NCI-H2196 treated with DMSO at 0.1 percent for 48 hours (cell line): ENCODE measurements at regions not wholly inside any gene's neighbourhood (a gene's known extent, or its start where the extent isn't known, plus 50 kb on each side); places are given as distances from the start of the nearest gene placed in this dataset.
"Not testable (repeated sequence)": the region's sequence is repeated elsewhere in the genome, so short reads cannot be mapped to it uniquely, and the experiment has no call there.

Experiments
- DNase-seq: peaks from one replicate; lab custom pipeline; 2025; ENCODE audit not compliant: unreplicated experiment; lab: John Stamatoyannopoulos, UW

DNA sequence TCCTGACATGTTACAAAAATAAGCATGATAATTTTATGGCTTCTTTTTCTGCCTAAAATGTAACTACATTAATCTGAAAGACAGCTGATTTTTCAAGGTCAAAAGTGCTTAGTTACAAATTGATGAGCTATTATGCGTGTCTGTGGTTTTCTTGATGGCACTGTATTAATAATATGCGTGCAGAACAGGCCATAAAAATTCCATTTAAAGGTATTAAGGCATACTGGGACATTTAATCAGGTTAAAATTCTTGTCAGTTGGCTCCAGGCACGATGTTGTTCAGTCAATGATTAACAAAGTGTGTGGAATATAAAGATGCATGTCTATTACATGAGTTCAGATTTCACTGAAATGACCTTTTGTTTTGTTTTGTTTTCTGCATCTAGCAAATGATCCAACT is 420.1 kb upstream of the ZNF804A start:
- no peak for DNase-seq

DNA sequence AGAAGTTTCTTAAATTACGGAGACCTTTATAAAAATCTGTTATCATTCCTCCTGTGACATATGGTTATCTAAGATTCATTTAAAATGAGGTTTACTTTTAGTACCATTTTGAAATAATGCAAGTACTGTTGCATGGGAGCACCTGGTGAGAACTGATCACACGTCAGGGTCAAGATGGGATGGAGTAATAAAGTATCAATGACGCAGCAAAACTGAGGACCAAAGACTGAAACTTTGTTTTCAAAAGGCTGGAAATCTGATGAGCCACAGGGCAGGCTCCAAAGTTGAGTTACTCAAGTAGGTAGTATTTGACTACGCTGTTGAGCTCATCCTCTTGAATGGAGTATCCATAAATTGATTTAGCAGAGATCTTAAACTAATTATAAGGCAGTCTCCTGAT is 411.9 kb upstream of the ZNF804A start:
- DNase-seq = no peak

- no peak for DNase-seq
These were observed 410.8 kb upstream of the ZNF804A start for GRCh38 chr2:184187421-184187971.

DNA sequence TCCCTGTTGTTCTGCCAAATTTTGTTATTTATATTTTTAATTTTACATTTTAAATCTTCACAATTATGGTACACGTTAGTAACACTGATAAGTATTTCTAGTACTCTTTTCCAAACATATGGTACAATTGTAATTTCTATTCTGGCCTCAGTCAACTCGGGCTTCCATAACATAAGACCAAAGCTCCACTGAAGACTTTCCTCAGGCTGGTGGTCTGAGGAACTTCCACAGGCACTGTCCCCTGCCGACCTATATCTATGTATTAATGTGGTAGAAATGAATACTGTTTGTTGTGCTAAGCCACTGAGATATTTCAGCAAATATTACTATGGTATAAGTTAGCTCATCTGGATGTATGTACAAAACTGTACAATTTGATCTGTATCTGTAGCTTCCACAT is 407.6 kb upstream of the ZNF804A start:
- DNase-seq = no peak

- no peak for DNase-seq
These were observed 405.7 kb upstream of the ZNF804A start for GRCh38 chr2:184192649-184193048.

- DNase-seq = no peak
These were observed 400.9 kb upstream of the ZNF804A start for GRCh38 chr2:184197413-184197812.

DNA sequence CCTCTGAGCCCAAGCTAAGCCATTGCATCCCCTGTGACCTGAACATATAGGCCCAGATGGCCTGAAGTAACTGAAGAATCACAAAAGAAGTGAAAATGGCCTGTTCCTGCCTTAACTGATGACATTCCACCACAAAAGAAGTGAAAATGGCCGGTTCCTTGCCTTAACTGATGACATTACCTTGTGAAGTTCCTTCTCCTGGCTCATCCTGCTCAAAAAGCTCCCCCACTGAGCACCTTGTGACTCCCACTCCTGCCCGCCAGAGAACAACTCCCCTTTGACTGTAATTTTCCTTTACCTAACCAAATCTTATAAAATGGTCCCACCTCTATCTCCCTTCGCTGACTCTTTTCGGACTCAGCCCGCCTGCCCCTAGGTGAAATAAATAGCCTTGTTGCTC is 399.5 kb upstream of the ZNF804A start:
- DNase-seq = not testable (repeated sequence)

- DNase-seq = no peak
These were observed 399.1 kb upstream of the ZNF804A start for GRCh38 chr2:184199274-184199673.

DNA sequence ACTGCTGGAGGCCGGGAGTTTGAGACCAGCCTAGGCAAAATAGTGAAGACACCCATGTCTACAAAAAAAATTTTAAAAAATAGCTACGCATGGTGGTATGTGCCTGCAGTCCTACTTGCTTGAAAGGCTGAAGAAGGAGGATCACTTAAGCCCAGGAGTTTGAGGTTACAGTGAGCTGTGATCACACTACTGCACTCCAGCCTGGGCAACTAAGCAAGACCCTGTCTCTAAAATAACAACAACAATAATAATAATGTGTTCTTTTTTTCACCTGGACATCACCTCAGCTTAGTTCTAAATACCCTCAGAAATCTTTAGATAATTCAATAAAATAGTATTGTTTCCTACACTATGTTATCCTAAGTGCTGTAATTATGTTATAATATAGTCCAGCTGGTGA is 397.1 kb upstream of the ZNF804A start:
- DNase-seq = no peak

DNA sequence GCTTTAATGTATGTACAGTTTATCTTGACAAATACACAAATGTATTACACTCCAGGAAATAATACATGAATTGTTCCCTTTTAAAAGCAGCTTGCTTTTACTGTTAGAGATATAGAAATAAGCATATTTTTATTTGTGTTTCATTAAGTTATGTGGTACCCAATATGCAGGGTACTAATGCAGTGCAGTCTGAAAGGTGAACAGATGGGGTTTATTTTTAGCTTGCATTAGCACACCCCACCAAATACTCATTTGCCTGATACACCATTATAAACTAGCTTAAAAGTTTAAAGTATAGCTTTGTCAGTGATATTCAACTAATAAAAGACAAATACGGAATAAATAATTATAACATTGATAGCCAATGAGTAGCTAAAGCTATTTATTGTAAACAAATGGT is 394.7 kb upstream of the ZNF804A start:
- DNase-seq = no peak

DNA sequence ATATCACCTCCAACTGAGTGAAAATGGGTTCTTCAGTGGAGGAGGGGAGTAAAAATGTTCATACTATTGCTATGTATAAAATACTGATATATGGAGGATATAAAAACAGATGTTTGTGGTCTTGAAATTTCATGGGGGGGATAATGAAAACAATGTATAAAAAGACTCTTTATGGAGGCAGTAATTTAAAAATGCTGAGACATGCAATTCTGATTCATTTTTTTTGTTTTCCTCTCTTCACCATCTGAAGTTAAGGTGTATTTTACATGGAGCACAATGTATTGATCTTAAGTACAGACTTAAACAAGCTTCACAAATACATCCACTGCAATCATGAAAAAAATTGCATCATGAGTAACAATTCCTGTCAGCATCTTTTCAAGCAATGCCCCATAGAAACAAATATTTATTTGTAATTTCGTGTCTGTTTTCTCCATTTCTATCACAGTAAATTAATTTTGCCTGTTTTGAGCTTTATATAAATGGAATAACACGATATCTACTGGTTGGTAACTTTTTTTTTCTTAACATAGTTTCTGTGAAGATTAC is 393.2 kb upstream of the ZNF804A start:
- DNase-seq = no peak

GRCh38 chr2:184206045-184206444 is 392.3 kb upstream of the ZNF804A start:
- no peak for DNase-seq

GRCh38 chr2:184210329-184210728 is 388.0 kb upstream of the ZNF804A start:
- DNase-seq = no peak

GRCh38 chr2:184215745-184216144 is 382.6 kb upstream of the ZNF804A start:
- DNase-seq = no peak

DNA sequence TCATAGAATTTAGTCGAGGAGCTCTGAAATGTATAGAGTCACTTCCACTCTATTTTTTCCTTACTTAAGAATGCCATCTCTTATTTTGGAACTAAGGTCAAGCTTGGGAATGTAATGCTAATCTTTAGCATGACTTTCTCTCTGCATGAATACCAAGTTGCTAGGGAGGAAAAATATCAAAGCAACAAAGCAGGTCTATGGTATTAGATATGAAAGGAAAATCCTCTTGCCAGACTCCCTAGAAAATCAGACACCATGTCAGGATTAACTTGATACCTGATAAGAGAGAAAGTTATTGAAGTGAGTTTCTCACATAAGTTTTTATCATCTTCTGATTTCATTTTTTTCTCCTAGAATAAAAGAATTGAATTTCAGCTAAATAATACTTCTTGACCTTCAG is 341.7 kb upstream of the ZNF804A start:
- DNase-seq = no peak

DNA sequence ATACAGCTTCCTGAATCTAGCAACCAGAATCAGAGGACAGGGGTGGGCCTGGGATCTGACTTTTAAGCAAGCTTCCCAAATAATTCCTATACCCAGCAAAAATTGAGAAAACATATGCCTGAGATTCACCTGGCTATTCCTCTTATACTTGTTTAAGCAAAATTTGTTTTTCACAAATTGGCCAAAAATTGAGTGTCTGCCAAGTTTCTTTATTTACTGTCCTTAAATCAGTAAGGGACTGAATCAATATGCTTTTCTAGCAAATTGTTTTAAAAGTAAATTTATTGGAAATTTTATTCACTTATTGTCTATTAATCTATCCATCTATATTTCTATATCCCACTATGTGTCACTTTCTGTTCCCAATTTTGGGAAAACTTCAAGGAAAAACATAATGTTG is 337.0 kb upstream of the ZNF804A start:
- no peak for DNase-seq

- DNase-seq = no peak
These were observed 336.5 kb upstream of the ZNF804A start for GRCh38 chr2:184261818-184262217.

- no peak for DNase-seq
These were observed 329.3 kb upstream of the ZNF804A start for GRCh38 chr2:184268900-184269477.

DNA sequence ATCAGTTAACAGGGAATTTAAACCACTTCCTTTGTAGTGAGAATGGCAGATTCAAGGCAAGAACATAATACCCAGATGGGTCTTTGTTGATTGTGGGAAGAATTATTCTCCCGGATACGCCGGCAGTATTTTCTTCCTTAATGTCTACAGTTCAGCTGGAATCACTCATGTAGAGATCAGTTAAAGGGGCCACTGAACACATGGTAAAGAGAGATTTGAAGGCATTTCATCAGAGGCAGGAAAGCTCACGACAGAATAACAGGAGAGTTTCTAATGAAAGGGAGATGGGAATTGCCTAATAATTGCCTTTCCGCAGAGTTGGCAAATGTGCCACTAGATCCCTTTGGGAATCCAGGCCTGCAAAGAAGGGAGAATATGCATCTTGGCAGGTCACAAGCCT is 327.7 kb upstream of the ZNF804A start:
- DNase-seq = no peak

DNA sequence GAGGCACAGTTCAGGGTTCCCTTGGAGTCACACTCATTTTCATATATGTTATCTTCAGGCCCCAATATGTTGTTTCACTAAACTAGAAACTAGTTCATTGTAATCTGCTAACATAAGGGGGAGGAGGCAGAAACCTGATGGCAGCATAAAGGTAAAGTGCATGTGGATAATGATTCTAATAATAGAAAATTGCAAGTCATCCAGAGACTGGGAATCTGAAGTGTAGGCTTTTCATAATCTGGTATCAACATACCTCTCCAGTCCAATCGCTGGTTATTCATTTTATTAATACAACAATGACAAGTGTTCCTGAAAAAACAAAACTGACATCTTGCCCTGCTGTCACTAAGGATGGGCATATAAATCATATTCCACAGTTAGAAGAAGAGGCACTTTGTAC is 326.3 kb upstream of the ZNF804A start:
- DNase-seq = no peak

- no peak for DNase-seq
These were observed 303.5 kb upstream of the ZNF804A start for GRCh38 chr2:184294831-184295230.

GRCh38 chr2:184297085-184297484 is 301.2 kb upstream of the ZNF804A start:
- no peak for DNase-seq

DNA sequence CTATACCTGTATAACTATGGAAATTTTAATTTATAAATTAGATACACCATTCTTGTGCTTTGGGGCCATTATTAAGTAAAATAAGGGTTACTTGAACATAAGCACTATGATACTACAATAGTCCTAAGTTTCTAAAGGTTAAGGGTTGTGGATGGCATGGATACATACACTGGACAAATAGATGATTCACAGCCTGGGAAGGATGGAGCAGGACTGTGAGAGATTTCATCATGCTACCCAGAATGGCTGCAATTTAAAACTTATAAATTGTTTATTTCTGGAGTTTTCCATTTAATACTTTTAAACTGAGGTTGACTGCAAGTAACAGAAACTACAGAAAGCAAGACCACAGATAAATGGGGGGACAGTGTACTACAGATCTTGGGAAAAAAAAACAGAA is 295.8 kb upstream of the ZNF804A start:
- DNase-seq = no peak
